BLaER1 (cell line): ENCODE measurements at regions not wholly inside any gene's neighbourhood (a gene's known extent, or its start where the extent isn't known, plus 50 kb on each side); places are given as distances from the start of the nearest gene placed in this dataset.
"Not testable (repeated sequence)": the region's sequence is repeated elsewhere in the genome, so short reads cannot be mapped to it uniquely, and the experiment has no call there.

Experiments used
- H3K27ac ChIP-seq: shearing (Covaris generic); formaldehyde crosslinking; 2 replicates; pipeline ENCODE4 v1.8.1; 2022
- H3K27me3 ChIP-seq: shearing (Covaris generic); formaldehyde crosslinking; 2 replicates; pipeline ENCODE4 v1.8.1; 2022
- H3K36me3 ChIP-seq: shearing (Covaris generic); formaldehyde crosslinking; 2 replicates; pipeline ENCODE4 v1.8.1; 2022
- H3K4me1 ChIP-seq: shearing (Covaris generic); formaldehyde crosslinking; 2 replicates; pipeline ENCODE4 v1.8.1; 2022
- H3K4me2 ChIP-seq: shearing (Covaris generic); formaldehyde crosslinking; 2 replicates; pipeline ENCODE4 v1.8.1; 2022
- H3K4me3 ChIP-seq: shearing (Covaris generic); formaldehyde crosslinking; 2 replicates; pipeline ENCODE4 v1.8.1; 2022
- H3K9ac ChIP-seq: shearing (Covaris generic); formaldehyde crosslinking; 2 replicates; pipeline ENCODE4 v1.8.1; 2022
- H3K9me3 ChIP-seq: shearing (Covaris generic); formaldehyde crosslinking; 2 replicates; pipeline ENCODE4 v1.8.1; 2022
- H4K20me1 ChIP-seq: shearing (Covaris generic); formaldehyde crosslinking; 2 replicates; pipeline ENCODE4 v1.8.1; 2022
- Cebpa-rat ChIP-seq: shearing (Covaris generic); IDR thresholded peaks from 2 replicates; pipeline ENCODE4 v1.8.1; 2022

DNA sequence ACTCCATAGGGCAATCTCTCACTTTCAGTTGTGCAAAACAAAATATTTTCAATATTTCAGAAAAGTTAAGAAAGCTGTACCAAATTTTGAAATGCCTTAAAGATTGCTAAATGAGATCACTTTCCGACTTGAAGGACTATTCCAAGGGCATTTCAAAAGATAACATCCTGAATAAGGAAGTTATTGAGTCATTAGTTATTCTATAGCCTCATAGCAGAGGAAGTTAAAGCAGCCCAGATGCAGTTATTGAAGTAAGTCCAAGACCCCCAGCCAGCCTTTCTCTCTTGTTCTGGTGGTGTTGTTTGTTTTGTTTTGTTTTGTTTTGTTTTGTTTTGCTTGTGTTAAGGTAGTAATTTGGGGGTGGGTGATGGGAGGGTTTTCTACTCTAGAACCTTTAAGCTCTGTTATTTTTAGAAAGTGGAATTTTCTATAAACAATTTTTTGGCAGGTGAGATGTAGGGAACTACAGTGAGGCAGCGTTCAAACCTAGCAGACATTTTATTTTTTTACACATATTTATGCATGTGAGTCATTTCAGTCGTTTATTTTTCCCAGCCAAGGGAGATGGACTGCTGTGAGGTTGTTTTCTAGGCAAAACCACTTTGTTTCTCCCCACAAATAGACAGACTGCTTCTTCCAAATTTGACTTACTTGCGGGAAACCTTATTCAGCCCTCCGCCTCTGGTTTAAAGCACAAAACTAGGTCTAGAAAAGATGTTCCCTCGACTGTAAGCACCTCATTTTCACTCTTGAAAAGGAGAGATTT is 216.3 kb upstream of the ARPP21 start:
- no peak overlapping the region for H3K4me3 ChIP-seq
- no peaks in the 10 kb centered on the region for H3K4me1 ChIP-seq
- H3K36me3 ChIP-seq = no peaks in the 10 kb centered on the region
- H4K20me1 ChIP-seq = no peaks in the 10 kb centered on the region
- TF ChIP-seq Cebpa-rat = no peak
- no peak overlapping the region for H3K9ac ChIP-seq
- no peaks in the 10 kb centered on the region for H3K9me3 ChIP-seq
- no peak overlapping the region for H3K4me2 ChIP-seq
- H3K27ac ChIP-seq = no peak overlapping the region
- no peaks in the 10 kb centered on the region for H3K27me3 ChIP-seq

- H3K9me3 ChIP-seq = no peaks in the 10 kb centered on the region
- no peaks in the 10 kb centered on the region for H3K4me1 ChIP-seq
- no peak overlapping the region for H3K4me3 ChIP-seq
- no peak for TF ChIP-seq Cebpa-rat
- H3K36me3 ChIP-seq = no peaks in the 10 kb centered on the region
- no peaks in the 10 kb centered on the region for H3K27me3 ChIP-seq
- no peak overlapping the region for H3K27ac ChIP-seq
- no peak overlapping the region for H3K4me2 ChIP-seq
- H3K9ac ChIP-seq = no peak overlapping the region
- no peaks in the 10 kb centered on the region for H4K20me1 ChIP-seq
Observed at GRCh38 chr3:35426366-35426958, 212.9 kb upstream of the ARPP21 start.

GRCh38 chr3:35437381-35437780 is 201.9 kb upstream of the ARPP21 start:
- no peaks in the 10 kb centered on the region for H3K9me3 ChIP-seq
- no peaks in the 10 kb centered on the region; the same call in 1 of the 2 replicates for H3K4me1 ChIP-seq
- no peak overlapping the region for H3K9ac ChIP-seq
- no peaks in the 10 kb centered on the region for H3K36me3 ChIP-seq
- no peaks in the 10 kb centered on the region for H3K27me3 ChIP-seq
- H3K4me2 ChIP-seq = no peak overlapping the region
- TF ChIP-seq Cebpa-rat = no peak
- H3K27ac ChIP-seq = no peak overlapping the region
- no peaks in the 10 kb centered on the region for H4K20me1 ChIP-seq
- no peak overlapping the region for H3K4me3 ChIP-seq

DNA sequence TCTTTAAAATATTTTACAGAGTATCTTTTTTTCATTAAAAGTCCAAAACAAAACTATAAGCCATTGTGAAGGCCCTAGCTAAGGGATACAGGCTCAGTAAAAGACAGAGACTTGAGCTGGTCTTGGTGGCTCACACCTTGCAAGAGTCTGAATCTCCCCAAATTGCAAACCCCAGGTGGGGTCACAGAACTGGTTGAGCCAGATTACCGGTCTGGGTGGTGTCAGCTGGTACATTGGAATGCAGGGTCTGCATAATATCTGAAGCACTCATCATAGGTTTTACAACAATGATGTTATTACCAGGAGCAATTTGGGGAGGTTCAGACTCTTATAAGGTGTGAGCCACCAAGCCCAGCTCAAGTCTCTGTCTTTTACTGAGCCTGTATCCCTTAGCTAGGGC is 201.2 kb upstream of the ARPP21 start:
- Histone ChIP-seq H4K20me1 (no peaks in the 10 kb centered on the region), H3K27me3 (no peaks in the 10 kb centered on the region), H3K4me1 (no peaks in the 10 kb centered on the region; the same call in 1 of the 2 replicates), H3K27ac (no peak overlapping the region), H3K9ac (no peak overlapping the region), H3K9me3 (no peaks in the 10 kb centered on the region), H3K4me3 (no peak overlapping the region), H3K36me3 (no peaks in the 10 kb centered on the region), H3K4me2 (no peak overlapping the region)
- TF ChIP-seq Cebpa-rat = no peak

DNA sequence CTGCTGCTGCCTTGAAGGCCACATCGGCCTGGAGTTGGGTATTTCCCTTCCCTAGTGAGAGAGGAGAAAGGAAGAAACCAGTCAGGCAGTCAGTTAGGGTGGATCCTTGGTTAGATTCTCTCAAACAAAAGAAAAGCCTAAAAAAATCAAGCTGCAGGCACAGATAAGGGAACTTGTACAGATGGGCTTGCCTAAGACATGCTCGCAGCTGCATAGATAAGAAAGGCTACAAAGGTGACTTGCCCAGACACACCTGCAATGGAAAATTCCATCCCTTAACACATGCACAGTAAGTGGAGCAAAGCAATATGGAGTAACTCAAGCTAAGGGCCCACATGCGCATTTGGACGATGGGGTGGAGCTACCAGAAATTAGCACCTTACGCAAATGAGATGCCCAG is 199.7 kb upstream of the ARPP21 start:
- H4K20me1 ChIP-seq = no peaks in the 10 kb centered on the region
- H3K9ac ChIP-seq = no peak overlapping the region
- H3K4me1 ChIP-seq = no peaks in the 10 kb centered on the region; the same call in 1 of the 2 replicates
- H3K27me3 ChIP-seq = no peaks in the 10 kb centered on the region
- H3K4me3 ChIP-seq = no peak overlapping the region
- no peaks in the 10 kb centered on the region for H3K9me3 ChIP-seq
- TF ChIP-seq Cebpa-rat = no peak
- no peak overlapping the region for H3K27ac ChIP-seq
- H3K36me3 ChIP-seq = no peaks in the 10 kb centered on the region
- no peak overlapping the region for H3K4me2 ChIP-seq

DNA sequence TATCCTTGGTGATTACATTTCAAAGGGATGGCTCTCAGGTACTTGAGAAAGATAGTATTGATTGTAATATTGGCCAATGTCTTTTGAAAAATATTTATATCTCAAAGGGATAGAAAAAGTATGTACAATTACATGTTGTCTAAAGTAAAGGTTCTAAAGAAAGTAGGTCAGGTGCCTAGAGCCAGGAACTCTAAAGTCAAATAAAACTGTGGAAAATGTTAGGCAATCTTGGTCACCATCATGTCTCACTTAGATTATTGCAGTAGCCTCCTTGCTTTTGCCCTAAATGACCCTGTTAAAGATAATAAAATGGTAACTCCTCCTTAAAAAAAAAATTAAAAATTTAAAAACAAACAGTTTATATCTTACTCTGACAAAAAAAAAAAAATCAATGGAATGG is 198.5 kb upstream of the ARPP21 start:
- H3K4me3 ChIP-seq = no peak overlapping the region
- no peaks in the 10 kb centered on the region for H3K9me3 ChIP-seq
- no peaks in the 10 kb centered on the region; the same call in 1 of the 2 replicates for H3K4me1 ChIP-seq
- H3K27ac ChIP-seq = no peak overlapping the region
- H3K27me3 ChIP-seq = no peaks in the 10 kb centered on the region
- H3K9ac ChIP-seq = no peak overlapping the region
- H3K36me3 ChIP-seq = no peaks in the 10 kb centered on the region
- H4K20me1 ChIP-seq = no peaks in the 10 kb centered on the region
- TF ChIP-seq Cebpa-rat = no peak
- H3K4me2 ChIP-seq = no peak overlapping the region

- Histone ChIP-seq H3K36me3 (no peaks in the 10 kb centered on the region), H4K20me1 (no peaks in the 10 kb centered on the region), H3K27ac (no peak overlapping the region), H3K9me3 (no peaks in the 10 kb centered on the region), H3K4me1 (no peaks in the 10 kb centered on the region), H3K4me2 (no peak overlapping the region), H3K4me3 (no peak overlapping the region), H3K27me3 (no peaks in the 10 kb centered on the region), H3K9ac (no peak overlapping the region)
- TF ChIP-seq Cebpa-rat = no peak
Observed at GRCh38 chr3:35446896-35447295, 192.4 kb upstream of the ARPP21 start.

- peaks cover 1% of the 10 kb centered on the region; the same call in 1 of the 2 replicates for H3K9me3 ChIP-seq
- no peaks in the 10 kb centered on the region for H3K4me1 ChIP-seq
- no peak overlapping the region for H3K4me2 ChIP-seq
- TF ChIP-seq Cebpa-rat = no peak
- H3K36me3 ChIP-seq = no peaks in the 10 kb centered on the region
- H4K20me1 ChIP-seq = no peaks in the 10 kb centered on the region
- no peaks in the 10 kb centered on the region for H3K27me3 ChIP-seq
- H3K4me3 ChIP-seq = no peak overlapping the region
- no peak overlapping the region for H3K27ac ChIP-seq
- H3K9ac ChIP-seq = no peak overlapping the region
Observed at GRCh38 chr3:35448121-35448520, 191.2 kb upstream of the ARPP21 start.

- H3K27me3 ChIP-seq = no peaks in the 10 kb centered on the region
- H3K4me1 ChIP-seq = no peaks in the 10 kb centered on the region
- H3K9me3 ChIP-seq = peaks cover 6% of the 10 kb centered on the region; the same call in 1 of the 2 replicates
- no peaks in the 10 kb centered on the region for H3K36me3 ChIP-seq
- no peak overlapping the region for H3K4me3 ChIP-seq
- no peak for TF ChIP-seq Cebpa-rat
- no peak overlapping the region for H3K9ac ChIP-seq
- no peak overlapping the region for H3K4me2 ChIP-seq
- no peaks in the 10 kb centered on the region for H4K20me1 ChIP-seq
- no peak overlapping the region for H3K27ac ChIP-seq
Observed at GRCh38 chr3:35448681-35449080, 190.6 kb upstream of the ARPP21 start.

GRCh38 chr3:35454819-35455218 is 184.5 kb upstream of the ARPP21 start:
- not testable (repeated sequence) for H3K4me3 ChIP-seq, H3K4me1 ChIP-seq, H3K4me2 ChIP-seq, H3K36me3 ChIP-seq, H3K27ac ChIP-seq, H4K20me1 ChIP-seq, H3K27me3 ChIP-seq, H3K9ac ChIP-seq
- H3K9me3 ChIP-seq = peaks cover 18% of the 10 kb centered on the region
